Upper lobe of right lung (tissue), 1 donor: ENCODE measurements at regions not wholly inside any gene's neighbourhood (a gene's known extent, or its start where the extent isn't known, plus 50 kb on each side); places are given as distances from the start of the nearest gene placed in this dataset.

Source experiments
- ATAC-seq: fragments of 200-7000 bp; cut with Tn5 transposase; one replicate; pipeline ENCODE4 v1.9.1; 2020; ENCODE audit warnings: mild to moderate bottlenecking, moderate library complexity
- DNase-seq: peaks from one replicate; pipeline ENCODE4 v3.0.0-alpha.2; 2020
- H3K27ac ChIP-seq: fragments of 200-600 bp; one replicate; pipeline ENCODE4 v1.8.0; 2022
- H3K27me3 ChIP-seq: fragments of 200-600 bp; one replicate; pipeline ENCODE4 v1.8.0; 2022; ENCODE audit warnings: mild to moderate bottlenecking
- H3K36me3 ChIP-seq: fragments of 200-600 bp; one replicate; pipeline ENCODE4 v1.8.0; 2022
- H3K4me1 ChIP-seq: fragments of 200-600 bp; one replicate; pipeline ENCODE4 v1.8.0; 2022
- H3K4me3 ChIP-seq: fragments of 200-600 bp; one replicate; pipeline ENCODE4 v1.8.0; 2022; ENCODE audit warnings: mild to moderate bottlenecking
- H3K9me3 ChIP-seq: fragments of 200-600 bp; one replicate; pipeline ENCODE4 v1.8.0; 2022
- intact Hi-C: fragments of 100-400 bp; cut with DNase I; formaldehyde crosslinking; loops from one replicate; pipeline ENCODE4 v1.11.0; 2022
- TF ChIP-seq, protein P1 (sequence below): fragments of 200-600 bp; IDR thresholded peaks from one replicate; pipeline ENCODE4 v1.8.0; 2022; ENCODE audit warnings: antibody characterized with exemption
- donor health status: DM: no; HTN: yes; CAD: no; lungs with severe emphysema.

DNA sequence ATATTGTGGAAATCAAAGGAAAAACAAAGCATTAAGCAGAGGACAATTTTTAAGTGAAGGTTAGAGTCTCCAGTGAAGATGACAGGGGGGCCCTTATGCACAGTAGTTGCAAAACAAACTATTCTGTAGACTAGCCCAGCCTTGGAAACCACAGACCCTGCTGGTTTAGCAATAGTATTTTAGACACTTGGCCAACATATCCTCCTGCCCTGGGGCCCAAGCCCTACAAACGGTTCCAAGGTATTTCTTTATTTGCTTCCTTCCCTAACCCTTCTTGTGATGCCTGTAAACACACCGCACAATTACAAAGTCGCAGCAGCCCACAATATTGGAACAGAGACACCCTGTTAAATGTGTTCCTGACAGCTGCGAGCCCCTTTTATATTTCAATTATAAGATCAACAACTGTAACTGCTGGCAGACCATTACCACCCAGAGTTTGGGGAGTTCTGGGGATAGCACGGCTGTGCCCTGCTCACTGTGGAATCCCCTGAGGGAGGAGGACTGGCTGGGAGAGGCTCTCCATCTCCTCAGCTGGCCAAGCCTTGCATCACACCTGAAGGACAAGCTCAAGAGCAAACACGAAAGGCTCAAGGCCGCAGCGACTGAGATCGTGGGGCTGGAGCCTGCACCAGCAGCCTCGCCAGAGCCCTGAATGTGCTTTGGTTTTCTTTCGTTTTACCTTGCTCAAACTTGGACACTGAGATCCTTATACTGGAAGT is 282.2 kb upstream of the ATP5MC3 start:
- H3K4me1 ChIP-seq: no peaks in the 10 kb centered on the region
- intact Hi-C loops: no loop called here
- TF ChIP-seq, protein P1, sequence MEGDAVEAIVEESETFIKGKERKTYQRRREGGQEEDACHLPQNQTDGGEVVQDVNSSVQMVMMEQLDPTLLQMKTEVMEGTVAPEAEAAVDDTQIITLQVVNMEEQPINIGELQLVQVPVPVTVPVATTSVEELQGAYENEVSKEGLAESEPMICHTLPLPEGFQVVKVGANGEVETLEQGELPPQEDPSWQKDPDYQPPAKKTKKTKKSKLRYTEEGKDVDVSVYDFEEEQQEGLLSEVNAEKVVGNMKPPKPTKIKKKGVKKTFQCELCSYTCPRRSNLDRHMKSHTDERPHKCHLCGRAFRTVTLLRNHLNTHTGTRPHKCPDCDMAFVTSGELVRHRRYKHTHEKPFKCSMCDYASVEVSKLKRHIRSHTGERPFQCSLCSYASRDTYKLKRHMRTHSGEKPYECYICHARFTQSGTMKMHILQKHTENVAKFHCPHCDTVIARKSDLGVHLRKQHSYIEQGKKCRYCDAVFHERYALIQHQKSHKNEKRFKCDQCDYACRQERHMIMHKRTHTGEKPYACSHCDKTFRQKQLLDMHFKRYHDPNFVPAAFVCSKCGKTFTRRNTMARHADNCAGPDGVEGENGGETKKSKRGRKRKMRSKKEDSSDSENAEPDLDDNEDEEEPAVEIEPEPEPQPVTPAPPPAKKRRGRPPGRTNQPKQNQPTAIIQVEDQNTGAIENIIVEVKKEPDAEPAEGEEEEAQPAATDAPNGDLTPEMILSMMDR: no peak
- ATAC-seq (peak; percentile 68), DNase-seq (no peak)
- H3K9me3 ChIP-seq: no peaks in the 10 kb centered on the region
- no peak overlapping the region for H3K4me3 ChIP-seq
- H3K36me3 ChIP-seq: no peaks in the 10 kb centered on the region
- no peaks in the 10 kb centered on the region for H3K27me3 ChIP-seq
- no peak overlapping the region for H3K27ac ChIP-seq

DNA sequence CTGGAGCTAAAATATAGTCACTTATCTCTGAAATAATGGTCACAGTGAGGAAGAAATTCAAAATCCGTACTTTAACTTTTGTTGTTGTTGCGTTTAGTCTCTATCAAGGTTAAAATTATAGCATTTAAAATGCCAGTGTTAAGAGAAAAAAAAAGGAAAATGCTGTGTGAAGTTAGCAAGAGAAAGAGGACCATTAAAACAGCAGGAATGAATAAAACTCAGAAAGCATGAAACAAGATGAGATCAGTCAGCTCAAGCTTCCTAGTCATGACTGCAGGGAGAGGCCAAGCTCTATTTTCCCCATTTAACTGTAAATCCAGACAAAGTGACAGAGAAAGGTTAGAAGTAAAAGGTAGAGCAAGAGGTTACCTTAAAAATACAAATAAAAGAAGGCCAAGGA is 281.7 kb upstream of the ATP5MC3 start:
- ATAC-seq: no peak
- Histone ChIP-seq H3K27ac (no peak overlapping the region), H3K4me1 (no peaks in the 10 kb centered on the region), H3K36me3 (no peaks in the 10 kb centered on the region), H3K27me3 (no peaks in the 10 kb centered on the region), H3K9me3 (no peaks in the 10 kb centered on the region), H3K4me3 (no peak overlapping the region)
- TF ChIP-seq, protein P1: no peak
- intact Hi-C loops: no loop called here
- no peak for DNase-seq

DNA sequence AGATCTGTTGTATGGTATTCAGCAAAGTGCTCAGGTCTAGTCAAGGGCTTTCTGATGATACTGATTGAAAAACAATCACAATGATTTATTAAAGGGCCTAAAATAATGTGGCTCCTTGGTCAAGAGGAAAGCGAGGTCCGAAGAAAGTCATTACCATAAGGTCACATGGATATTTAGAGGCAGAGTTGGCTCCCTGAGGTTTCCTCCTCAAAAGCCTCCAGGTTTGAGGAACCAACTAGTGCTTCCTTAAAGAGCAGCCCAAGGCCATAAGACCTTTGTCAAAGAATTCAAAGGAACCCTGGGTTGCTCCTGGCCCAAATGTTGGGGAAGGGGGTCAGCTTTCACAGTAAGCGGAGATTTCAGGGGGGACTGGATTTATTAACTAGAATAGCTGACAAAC is 280.7 kb upstream of the ATP5MC3 start:
- ATAC-seq (no peak), DNase-seq (no peak)
- Histone ChIP-seq H3K4me1 (no peaks in the 10 kb centered on the region), H3K4me3 (no peak overlapping the region), H3K27ac (no peak overlapping the region), H3K27me3 (no peaks in the 10 kb centered on the region), H3K36me3 (no peaks in the 10 kb centered on the region), H3K9me3 (no peaks in the 10 kb centered on the region)
- intact Hi-C loops: no loop called here
- TF ChIP-seq, protein P1: no peak

DNA sequence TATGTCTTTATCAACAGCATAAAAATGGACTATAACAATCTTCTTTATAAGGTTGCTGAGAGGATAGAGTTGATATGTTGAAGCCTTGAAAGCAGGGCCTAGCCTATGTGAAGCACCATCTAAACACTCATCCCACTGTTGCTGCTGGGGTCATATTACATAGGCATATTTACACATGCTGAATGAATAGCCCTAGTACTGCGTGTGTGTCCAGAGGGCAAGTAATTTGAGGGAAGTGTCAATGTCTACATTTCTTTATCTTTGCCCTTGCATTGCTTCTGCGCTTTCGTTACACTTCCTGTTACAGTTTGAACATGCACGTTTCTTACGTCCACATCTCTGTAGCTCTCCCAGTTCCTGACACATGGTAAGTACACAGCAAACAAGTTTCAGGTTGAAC is 280.3 kb upstream of the ATP5MC3 start:
- TF ChIP-seq, protein P1: no peak
- intact Hi-C loops: no loop called here
- H3K9me3 ChIP-seq: no peaks in the 10 kb centered on the region
- H3K27ac ChIP-seq: no peak overlapping the region
- H3K27me3 ChIP-seq: no peaks in the 10 kb centered on the region
- no peak for ATAC-seq
- no peak for DNase-seq
- no peaks in the 10 kb centered on the region for H3K4me1 ChIP-seq
- H3K36me3 ChIP-seq: no peaks in the 10 kb centered on the region
- no peak overlapping the region for H3K4me3 ChIP-seq

DNA sequence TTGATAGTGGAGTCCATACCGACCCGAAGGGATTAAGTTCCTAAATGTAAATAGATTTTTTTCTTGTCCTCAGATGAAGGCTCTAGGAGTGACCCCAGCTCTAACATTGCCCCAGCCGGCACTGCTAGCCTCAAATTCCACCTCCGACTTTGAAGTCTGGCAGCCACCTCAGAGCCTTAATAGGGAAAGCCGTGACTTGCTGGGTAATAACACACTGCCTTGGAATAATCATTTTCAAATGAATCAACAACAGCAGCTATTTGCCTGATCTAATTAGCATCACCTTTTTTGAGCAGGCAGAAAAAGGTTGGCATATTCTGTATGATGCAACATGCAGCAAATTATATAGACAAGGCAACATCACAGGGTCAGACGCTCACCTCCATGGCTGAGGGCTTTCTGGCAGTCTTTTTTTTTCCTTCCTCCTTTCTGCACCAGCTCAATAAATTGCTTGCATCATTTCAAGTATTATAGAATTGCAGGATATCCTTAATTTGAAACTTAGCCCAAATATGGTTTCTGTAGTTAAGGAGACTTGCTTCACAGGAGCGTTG is 276.5 kb upstream of the ATP5MC3 start:
- intact Hi-C loops: no loop called here
- TF ChIP-seq, protein P1: no peak
- Histone ChIP-seq H3K9me3 (no peaks in the 10 kb centered on the region), H3K36me3 (no peaks in the 10 kb centered on the region), H3K27me3 (no peaks in the 10 kb centered on the region), H3K27ac (no peak overlapping the region), H3K4me3 (no peak overlapping the region), H3K4me1 (no peaks in the 10 kb centered on the region)
- no peak for ATAC-seq
- no peak for DNase-seq
